Activated effector memory CD4-positive, alpha-beta T cell treated with anti-CD3 and anti-CD28 coated beads, Interleukin-2, amount 50 U/mL, for 16 hours (primary cell): ENCODE measurements at regions not wholly inside any gene's neighbourhood (a gene's known extent, or its start where the extent isn't known, plus 50 kb on each side); places are given as distances from the start of the nearest gene placed in this dataset.
A peak's percentile ranks its signal among the peaks of the same experiment; 100 is the strongest.

Experiments
- DNase-seq: peaks from one replicate; pipeline ENCODE4 v3.0.0-alpha.2; 2020

GRCh38 chr15:88997531-88997930 is 84.4 kb upstream of the MFGE8 start:
- DNase-seq, result peak; percentile 5

GRCh38 chr15:88998980-88999713 is 86.0 kb upstream of the MFGE8 start:
- peak; percentile 9 for DNase-seq

GRCh38 chr15:89001708-89002275 is 86.5 kb upstream of the ABHD2 start:
- peak; percentile 5 for DNase-seq

- peak; percentile 17 for DNase-seq
These were observed 85.9 kb upstream of the ABHD2 start for GRCh38 chr15:89002281-89002761.

- DNase-seq, result no peak
These were observed 85.4 kb upstream of the ABHD2 start for GRCh38 chr15:89002830-89003229.

GRCh38 chr15:89003865-89004725 is 84.2 kb upstream of the ABHD2 start:
- DNase-seq, result peak; percentile 61

GRCh38 chr15:89004726-89005030 is 83.6 kb upstream of the ABHD2 start:
- DNase-seq, result no peak

GRCh38 chr15:89007527-89007926 is 80.7 kb upstream of the ABHD2 start:
- peak; percentile 2 for DNase-seq

- DNase-seq, result no peak
These were observed 80.3 kb upstream of the ABHD2 start for GRCh38 chr15:89007989-89008388.

GRCh38 chr15:89009080-89009479 is 79.2 kb upstream of the ABHD2 start:
- DNase-seq, result peak; percentile 19

GRCh38 chr15:89015412-89016097 is 72.7 kb upstream of the ABHD2 start:
- DNase-seq, result no peak

GRCh38 chr15:89016549-89017041 is 71.7 kb upstream of the ABHD2 start:
- DNase-seq, result peak; percentile 10

GRCh38 chr15:89017370-89018066 is 70.7 kb upstream of the ABHD2 start:
- peak; percentile 93 for DNase-seq

- DNase-seq, result peak; percentile 36
These were observed 70.0 kb upstream of the ABHD2 start for GRCh38 chr15:89018207-89018606.

GRCh38 chr15:89019436-89019835 is 68.8 kb upstream of the ABHD2 start:
- peak; percentile 9 for DNase-seq

- no peak for DNase-seq
These were observed 67.0 kb upstream of the ABHD2 start for GRCh38 chr15:89021224-89021623.

- DNase-seq, result peak; percentile 22
These were observed 66.4 kb upstream of the ABHD2 start for GRCh38 chr15:89021886-89022285.

GRCh38 chr15:89023311-89023961 is 64.8 kb upstream of the ABHD2 start:
- DNase-seq, result no peak

- no peak for DNase-seq
These were observed 63.8 kb upstream of the ABHD2 start for GRCh38 chr15:89024418-89024817.

- no peak for DNase-seq
These were observed 62.1 kb upstream of the ABHD2 start for GRCh38 chr15:89026167-89026566.

GRCh38 chr15:89028036-89028435 is 60.2 kb upstream of the ABHD2 start:
- no peak for DNase-seq

GRCh38 chr15:89030311-89030710 is 57.9 kb upstream of the ABHD2 start:
- no peak for DNase-seq
